Activated CD4-positive, alpha-beta T cell treated with anti-CD3 and anti-CD28 coated beads, Interleukin-2, Interleukin-6, amounts not matched to agents 100 ng/mL and 50 ng/mL, durations not matched to agents 16 hours and 8 hours (primary cell): ENCODE measurements at regions not wholly inside any gene's neighbourhood (a gene's known extent, or its start where the extent isn't known, plus 50 kb on each side); places are given as distances from the start of the nearest gene placed in this dataset.

Experiments
- DNase-seq: peaks from one replicate; pipeline ENCODE4 v3.0.0-alpha.2; 2020

GRCh38 chr3:72060447-72061034 lies 275.6 kb upstream of the PROK2 start:
- DNase-seq, result no peak

DNA sequence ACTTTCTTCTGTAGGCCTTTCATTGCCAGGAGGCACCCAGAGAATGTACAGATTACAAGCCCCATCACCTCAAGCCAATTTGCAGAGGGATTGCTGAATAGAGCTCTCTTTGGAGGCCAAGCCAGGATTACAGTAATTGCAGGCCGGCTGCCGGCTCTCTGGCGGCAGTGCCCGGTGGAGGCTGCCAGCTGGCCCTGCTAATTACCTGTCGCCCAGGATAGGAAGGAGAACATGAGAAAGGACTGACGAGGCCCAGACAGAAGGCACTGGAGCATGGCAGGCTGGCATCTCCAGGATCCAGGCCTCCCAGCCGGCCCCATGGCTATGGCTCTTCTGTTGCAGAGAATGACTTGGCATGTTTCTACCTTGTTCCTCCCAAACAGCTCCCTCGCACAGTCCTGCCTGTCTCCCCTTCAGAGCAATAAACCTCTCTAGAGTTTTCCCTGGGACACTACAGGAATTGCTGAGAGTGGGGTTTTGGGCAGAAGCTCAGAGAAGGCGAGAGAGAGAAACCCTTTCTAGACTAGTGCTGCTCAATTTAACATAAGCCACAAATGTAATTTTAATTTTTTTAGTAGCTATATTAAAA lies 273.6 kb upstream of the PROK2 start:
- DNase-seq, result no peak

- no peak for DNase-seq
These were observed 270.5 kb upstream of the PROK2 start for GRCh38 chr3:72055436-72055835.

- no peak for DNase-seq
These were observed 270.0 kb upstream of the PROK2 start for GRCh38 chr3:72054976-72055375.

GRCh38 chr3:72052841-72053409 lies 268.0 kb upstream of the PROK2 start:
- no peak for DNase-seq

GRCh38 chr3:72050771-72051170 lies 265.8 kb upstream of the PROK2 start:
- DNase-seq, result no peak

- DNase-seq, result no peak
These were observed 265.2 kb upstream of the PROK2 start for GRCh38 chr3:72050048-72050632.

DNA sequence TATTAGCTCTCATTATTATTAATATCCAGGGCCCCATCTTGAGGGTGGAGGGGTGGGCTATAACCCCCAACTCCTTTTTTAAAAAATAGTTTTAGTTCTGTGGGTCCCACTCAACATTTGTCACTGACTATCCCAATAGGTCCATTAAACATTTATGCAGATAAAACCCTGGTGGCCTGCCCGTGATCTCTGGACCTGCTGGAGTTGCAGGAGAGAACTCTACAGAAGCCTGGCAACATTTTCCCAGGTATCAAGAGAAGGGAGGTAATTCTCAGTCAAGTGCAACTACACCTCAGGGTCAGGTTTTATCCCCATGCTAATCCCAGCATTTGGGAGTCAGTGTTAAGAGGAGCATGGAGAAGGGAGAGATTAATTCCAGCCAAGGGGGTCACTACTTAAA lies 264.4 kb upstream of the PROK2 start:
- DNase-seq, result no peak

DNA sequence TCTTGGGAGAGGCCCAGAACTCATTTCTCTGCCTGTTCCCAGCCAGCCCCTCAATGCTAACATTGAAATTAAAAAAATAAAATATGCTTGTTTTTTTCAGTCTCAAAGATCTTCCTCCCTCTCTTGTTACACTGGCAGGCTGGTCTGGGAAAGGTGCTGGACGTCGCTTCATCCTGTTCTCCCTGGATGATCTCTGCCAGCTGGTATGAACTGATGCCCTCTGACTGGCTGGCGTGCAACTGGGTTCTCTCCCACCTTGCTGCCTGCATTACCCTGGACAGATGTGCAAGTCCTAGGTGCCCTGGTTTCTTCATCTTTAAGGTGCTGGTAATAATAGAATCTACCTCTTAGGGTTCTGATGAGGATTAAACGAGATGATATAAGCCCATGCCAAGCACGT lies 263.9 kb upstream of the PROK2 start:
- DNase-seq, result no peak

DNA sequence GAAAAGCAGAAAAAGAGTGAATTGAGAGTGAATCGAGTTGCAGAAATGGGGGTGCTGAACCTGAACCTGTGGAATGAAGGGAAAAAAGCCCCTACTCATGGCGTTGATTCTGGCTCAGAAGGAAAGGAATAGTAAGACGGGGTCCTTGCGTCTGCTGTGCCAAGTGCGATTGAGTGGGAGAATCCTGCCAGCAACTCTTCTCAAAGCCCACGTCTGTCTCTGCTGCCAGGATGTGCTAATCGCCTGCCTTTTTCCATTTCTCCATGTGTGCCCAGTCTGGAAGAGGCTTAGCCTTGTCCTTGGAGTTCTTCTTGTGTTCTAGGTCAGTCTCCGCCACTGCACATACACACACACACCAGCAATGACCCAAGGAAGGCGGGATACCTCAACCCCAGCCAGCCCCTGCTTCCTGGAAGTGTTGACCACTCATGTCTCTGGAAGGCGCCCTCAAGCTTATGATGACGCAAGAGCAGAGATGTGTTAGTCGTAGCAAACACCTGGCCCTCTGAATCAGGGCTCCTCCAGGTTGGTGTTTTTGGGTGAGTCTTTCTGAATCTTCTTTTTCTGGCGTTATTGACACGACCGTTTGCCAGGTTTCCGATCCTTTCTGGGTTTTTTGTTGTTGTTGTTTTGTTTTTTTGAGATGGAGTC lies 262.4 kb upstream of the PROK2 start:
- DNase-seq, result no peak

DNA sequence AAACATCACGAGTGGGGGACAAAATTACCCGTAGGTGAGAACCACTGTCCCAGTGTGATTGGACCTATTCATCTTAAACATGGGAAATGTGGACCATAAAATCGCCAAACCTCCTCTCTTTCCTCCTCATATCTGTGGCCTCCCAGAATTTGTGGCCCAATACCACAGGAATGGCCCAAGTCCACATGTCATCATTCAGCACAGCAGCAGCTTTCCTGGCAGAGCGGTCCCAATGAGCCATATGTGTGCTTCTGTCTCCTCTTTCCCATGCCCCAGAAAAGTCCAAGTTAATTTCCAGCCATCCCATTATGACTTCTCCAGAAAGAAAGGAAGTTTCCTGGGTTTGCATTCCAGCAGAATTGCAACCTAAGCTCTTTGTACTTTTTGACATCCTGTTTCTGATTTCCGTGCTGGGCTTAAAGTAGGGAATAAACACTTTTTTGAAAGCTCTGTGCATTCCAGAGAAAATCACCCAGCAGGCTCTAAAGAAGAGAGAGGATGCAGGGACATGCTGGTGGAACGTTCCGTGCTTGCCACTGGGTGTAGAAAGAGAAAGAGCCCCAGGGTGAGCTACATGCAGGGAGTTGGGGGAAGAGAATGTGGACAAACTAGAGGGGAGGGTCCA lies 259.4 kb upstream of the PROK2 start:
- DNase-seq, result no peak

DNA sequence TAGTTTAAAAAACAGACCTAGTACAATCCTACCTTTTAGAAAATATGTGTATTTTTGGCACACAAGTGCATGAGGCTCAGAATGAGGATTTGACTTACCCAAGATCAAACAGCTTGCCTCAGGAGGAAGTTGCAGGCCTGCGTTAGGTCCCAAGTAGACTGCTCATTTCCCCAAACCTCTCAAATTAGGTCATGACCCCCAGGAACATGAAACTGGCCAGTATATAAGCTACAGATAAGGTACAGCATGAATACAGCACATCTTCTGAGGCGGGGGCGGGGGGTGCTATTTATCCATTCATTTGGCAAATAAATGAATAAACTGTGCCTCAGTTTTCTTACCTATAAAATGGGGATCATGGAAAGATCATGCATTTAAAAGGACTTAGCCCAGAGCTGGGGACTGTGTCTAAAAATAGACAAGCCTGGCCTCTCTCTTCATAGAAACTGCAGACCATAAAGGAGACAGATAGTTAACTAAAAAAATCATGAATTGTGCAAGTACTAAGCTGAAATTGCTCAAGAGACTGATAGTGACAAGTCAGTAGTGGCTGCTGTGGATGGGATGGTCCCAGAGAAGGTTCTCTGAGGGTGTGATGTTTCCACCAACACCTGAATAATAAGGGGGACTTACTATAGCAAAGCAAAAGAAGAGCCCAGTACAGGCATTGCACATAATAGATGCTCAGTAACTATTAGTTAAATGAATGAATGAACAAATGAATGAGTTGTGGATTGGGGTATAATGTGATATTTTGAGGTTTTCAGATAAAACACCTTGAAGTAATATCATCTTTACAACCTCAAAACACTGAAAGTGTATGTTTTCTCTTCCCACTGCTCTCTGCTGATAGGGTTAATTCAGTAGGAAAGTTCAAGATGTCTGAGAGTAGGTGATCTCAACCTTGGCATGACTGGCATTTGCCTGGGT lies 258.5 kb upstream of the PROK2 start:
- DNase-seq, result no peak

DNA sequence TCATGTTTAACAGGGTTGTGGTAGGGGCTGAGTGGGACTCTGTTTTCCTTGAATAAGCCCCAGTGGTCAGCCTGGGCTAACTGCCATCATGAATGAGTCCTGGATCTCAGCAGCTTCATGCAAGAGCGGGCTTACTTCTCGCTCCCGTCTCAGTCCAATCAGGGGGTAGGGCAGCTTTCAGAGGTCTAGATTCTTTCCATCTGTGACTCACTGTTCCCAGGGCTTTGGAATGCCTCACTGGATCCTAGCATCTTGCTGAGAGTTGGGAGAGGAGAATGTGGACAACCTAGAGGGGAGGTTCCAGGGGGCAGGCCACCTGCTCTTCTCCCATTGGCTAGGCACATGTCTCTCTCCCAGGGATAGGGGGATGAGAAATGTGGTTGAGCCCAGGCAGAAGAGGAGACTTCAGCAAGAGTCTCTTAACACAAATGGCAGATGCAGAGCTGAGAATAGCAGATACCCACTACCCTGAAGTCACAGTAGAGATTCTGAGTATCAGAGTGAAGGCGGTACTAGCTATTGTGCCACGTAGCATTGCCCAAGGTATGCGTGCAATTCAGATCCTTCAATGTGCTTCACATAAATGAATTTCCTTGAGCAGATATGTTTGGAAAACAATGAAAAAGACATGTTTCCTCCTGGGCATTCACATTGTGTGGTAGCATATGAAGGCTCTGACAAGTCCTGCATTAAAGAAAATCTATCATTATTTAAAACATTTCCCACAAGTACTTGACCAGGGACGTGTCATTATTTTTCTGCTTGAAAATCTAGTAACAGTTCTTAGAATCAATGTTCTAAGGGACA lies 257.7 kb upstream of the PROK2 start:
- DNase-seq, result no peak

DNA sequence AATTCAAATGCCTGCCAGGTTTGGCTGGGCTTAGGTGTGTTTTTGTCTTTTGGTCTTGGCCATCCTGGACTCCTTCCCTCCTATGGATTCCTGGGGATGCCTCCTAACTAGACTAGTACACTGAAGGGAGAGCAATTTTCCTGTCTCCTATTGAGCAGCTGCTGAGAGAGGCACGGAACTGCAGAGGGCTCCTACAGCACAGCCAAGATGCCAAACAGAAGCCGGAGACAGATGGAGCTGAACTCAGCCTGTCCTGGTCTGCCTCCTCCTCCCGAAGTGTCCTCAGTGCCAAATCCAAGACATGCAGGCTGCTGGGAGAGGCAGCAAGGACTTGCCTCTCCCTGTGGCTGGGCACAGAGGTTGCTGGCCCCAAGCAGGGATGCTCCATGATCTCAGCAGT lies 256.6 kb upstream of the PROK2 start:
- no peak for DNase-seq

DNA sequence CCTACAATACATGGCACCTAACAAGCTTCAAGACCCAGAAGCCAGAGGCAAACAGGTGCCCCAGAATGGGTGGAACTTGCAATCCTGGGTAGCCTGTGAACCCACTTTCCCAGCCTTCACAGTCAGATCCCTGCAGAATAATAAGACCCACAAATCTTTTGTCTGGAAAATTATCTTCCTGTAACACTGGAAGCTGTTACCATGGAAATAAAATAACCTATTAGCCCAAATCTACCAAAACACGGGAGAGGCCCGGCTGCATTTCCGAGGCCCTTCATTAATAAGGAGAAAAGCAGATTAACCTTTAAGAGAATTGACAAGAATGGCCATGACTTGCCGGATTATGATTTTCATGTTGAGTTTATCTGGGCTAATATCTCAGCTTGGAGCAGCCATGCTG lies 256.1 kb upstream of the PROK2 start:
- no peak for DNase-seq

GRCh38 chr3:72039677-72040076 lies 254.7 kb upstream of the PROK2 start:
- DNase-seq, result no peak

DNA sequence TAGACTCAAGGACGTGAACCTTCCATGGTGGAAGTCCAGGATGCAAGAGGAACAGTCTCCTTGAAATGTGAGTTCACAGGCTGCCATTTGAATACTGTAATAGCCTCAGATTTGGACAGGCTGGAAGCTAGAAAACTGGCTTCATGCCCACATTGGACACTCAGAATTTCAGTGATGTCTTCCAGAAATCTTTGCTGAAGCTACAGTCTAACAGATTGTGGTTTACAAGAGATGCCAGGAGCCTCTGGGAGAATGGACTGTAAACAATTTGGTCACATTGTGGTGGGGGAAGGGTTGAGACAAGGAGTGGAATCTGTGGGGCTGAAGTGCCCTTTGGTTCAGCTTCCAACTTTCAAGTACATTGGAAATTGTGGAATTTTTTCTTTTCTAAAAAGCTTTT lies 252.0 kb upstream of the PROK2 start:
- no peak for DNase-seq

DNA sequence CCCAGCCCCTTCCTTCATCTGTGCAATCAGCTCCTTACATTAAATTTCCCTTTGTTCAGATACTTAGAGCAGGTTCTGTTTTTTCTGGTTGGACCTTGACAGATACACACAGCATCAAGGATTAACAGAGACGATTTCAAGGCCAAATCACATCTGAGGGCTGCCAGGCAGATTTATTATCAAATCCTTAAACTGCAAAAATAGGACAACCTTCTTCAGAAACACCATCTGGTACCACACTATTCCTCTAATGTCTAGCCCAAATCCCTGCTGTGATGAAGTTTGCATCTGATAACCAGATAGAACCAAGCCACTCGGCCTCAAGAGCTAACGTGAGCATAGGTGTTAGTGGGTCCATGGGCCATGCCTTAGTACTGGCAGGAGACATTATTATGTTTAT lies 250.7 kb upstream of the PROK2 start:
- no peak for DNase-seq

DNA sequence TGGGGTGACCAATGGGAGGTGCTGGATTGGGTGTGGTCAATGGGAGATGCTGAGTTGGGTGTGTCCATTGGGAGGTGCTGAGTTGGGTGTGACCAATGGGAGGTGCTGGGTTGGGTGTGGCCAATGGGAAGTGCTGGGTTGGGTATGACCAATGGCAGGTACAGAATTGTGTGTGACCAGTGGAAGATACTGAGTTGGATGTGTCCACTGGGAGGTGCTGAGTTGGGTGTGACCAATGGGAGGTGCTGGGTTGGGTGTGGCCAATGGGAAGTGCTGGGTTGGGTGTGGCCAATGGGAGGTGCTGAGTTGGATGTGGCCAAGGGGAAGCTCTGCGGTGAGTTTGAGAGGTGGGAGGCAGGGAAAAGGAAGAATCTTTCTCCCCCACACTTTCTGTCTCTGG lies 250.0 kb upstream of the PROK2 start:
- DNase-seq, result no peak

DNA sequence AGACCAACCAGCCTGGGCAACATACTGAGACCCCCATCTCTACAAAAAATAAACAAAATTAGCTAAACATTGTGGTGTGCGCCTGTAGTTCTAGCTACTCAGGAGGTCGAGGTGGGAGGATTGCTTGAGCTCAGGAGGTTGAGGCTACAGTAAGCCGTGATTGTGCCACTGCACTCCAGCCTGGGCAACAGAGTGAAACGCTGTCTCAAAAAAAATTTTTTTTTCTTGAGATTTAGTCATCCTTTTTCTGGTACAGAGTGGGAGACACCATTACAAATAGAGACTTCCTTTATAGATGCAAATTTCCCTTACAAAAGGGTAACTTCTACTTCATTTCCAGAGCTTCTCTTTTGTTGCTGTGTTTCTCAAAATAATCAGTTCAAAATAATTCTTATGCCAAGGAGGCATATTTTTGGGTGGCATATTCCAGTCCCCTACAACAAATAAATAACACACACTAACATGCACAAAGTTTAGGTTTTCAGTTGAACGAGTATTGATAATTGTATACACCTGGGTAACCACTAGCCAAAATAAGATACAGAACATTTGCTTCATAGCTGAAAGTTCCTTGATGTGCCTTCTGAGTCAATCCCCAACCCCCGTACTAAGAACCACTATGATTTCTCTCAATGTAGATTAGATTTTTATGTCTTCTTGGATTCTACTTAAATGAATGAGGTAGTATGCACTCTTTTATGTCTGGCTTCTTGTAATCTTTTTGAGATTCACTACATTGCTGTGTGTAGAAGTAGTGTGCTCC lies 248.9 kb upstream of the PROK2 start:
- DNase-seq, result no peak
